Hepatocyte (in vitro differentiated cells): ENCODE measurements at regions not wholly inside any gene's neighbourhood (a gene's known extent, or its start where the extent isn't known, plus 50 kb on each side); places are given as distances from the start of the nearest gene placed in this dataset.
A peak's percentile ranks its signal among the peaks of the same experiment; 100 is the strongest.

Source experiments
- DNase-seq: peaks from one replicate; pipeline ENCODE4 v3.0.0-alpha.2; 2016; ENCODE audit warnings: low spot score
- H2AFZ ChIP-seq: fragments of 200-600 bp; sonication (generic); 2 replicates; pipeline ENCODE4 v1.6.0; 2016; ENCODE audit warnings: antibody characterized with exemption, mild to moderate bottlenecking
- H3K27ac ChIP-seq: fragments of 200-600 bp; sonication (generic); 2 replicates; pipeline ENCODE4 v1.5.1; 2016; ENCODE audit warnings: mild to moderate bottlenecking
- H3K27me3 ChIP-seq: fragments of 200-600 bp; sonication (generic); 2 replicates; pipeline ENCODE4 v1.6.1; 2016
- H3K36me3 ChIP-seq: fragments of 200-600 bp; sonication (generic); replicated peaks from 2 replicates; pipeline ENCODE4 v1.5.1; 2016; ENCODE audit warnings: low read depth; ENCODE audit not compliant: insufficient read depth
- H3K4me1 ChIP-seq: fragments of 200-600 bp; sonication (generic); 2 replicates; pipeline ENCODE4 v1.5.1; 2016; ENCODE audit warnings: mild to moderate bottlenecking, moderate library complexity; ENCODE audit not compliant: insufficient read depth
- H3K4me2 ChIP-seq: fragments of 200-600 bp; sonication (generic); 2 replicates; pipeline ENCODE4 v1.6.0; 2016
- H3K4me3 ChIP-seq: fragments of 200-600 bp; sonication (generic); 2 replicates; pipeline ENCODE4 v1.5.1; 2016; ENCODE audit warnings: mild to moderate bottlenecking
- H3K79me2 ChIP-seq: fragments of 200-600 bp; sonication (generic); 2 replicates; pipeline ENCODE4 v1.6.0; 2017; ENCODE audit warnings: mild to moderate bottlenecking
- H3K9me2 ChIP-seq: fragments of 200-600 bp; sonication (generic); replicated peaks from 2 replicates; pipeline ENCODE4 v1.6.0; 2017; ENCODE audit warnings: mild to moderate bottlenecking; ENCODE audit not compliant: insufficient read depth
- H3K9me3 ChIP-seq: fragments of 200-600 bp; sonication (generic); 2 replicates; pipeline ENCODE4 v1.5.1; 2016; ENCODE audit warnings: low read depth, mild to moderate bottlenecking
- H4K20me1 ChIP-seq: fragments of 200-600 bp; sonication (generic); 2 replicates; pipeline ENCODE4 v1.6.0; 2016; ENCODE audit warnings: mild to moderate bottlenecking; ENCODE audit not compliant: insufficient read depth, poor library complexity, severe bottlenecking
- EZH2 ChIP-seq: fragments of 200-600 bp; sonication (generic); IDR thresholded peaks from 2 replicates; pipeline ENCODE4 v1.6.1; 2016; ENCODE audit warnings: antibody characterized with exemption, mild to moderate bottlenecking, borderline replicate concordance
- EZH2phosphoT487 ChIP-seq: fragments of 200-600 bp; sonication (generic); IDR thresholded peaks from one replicate; pipeline ENCODE4 v1.6.1; 2018; ENCODE audit warnings: antibody characterized with exemption, mild to moderate bottlenecking, low read depth, moderate library complexity; ENCODE audit not compliant: unreplicated experiment, severe bottlenecking
- WGBS: methylation state at CpG from one replicate; pipeline ENCODE4 v1.1.6; 2016; ENCODE audit warnings: low lambda C conversion rate; ENCODE audit errors: missing lambda C conversion rate; 5-methylcytosine and 5-hydroxymethylcytosine counted together
- TF ChIP-seq, protein P1 (sequence below): fragments of 200-600 bp; sonication (generic); IDR thresholded peaks from 2 replicates; pipeline ENCODE4 v1.5.1; 2016; ENCODE audit warnings: antibody characterized with exemption, mild to moderate bottlenecking; ENCODE audit not compliant: poor library complexity

DNA sequence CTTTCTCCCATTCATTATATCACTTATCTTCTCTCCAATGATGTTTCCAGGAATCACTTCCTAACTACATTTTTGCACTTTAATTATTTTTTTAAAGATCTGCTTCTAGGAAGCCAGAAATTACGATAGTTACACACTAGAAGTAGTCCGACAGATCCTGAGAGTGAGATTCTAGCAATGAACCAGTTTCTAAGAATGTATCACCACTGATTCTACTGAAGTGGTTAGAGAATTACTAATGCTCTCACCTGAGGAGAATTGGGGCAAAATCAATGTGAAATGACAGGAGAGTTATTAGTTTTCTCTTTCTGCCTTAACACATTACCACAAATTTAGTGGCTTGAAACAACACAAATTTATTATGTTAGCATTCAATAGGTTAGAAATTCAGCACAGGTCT lies 241.2 kb downstream of the CASP12 start:
- Histone ChIP-seq H3K27me3 (no peaks in the 10 kb centered on the region), H3K4me3 (no peak overlapping the region), H3K79me2 (no peaks in the 10 kb centered on the region), H3K36me3 (no peaks in the 10 kb centered on the region), H4K20me1 (no peaks in the 10 kb centered on the region), H3K9me2 (no peaks in the 10 kb centered on the region), H2AFZ (no peak overlapping the region), H3K27ac (no peak overlapping the region), H3K9me3 (no peaks in the 10 kb centered on the region), H3K4me1 (no peaks in the 10 kb centered on the region), H3K4me2 (no peak overlapping the region)
- WGBS = 94% methylated on average over 2 of the region's 2 CpGs
- TF ChIP-seq, protein P1, sequence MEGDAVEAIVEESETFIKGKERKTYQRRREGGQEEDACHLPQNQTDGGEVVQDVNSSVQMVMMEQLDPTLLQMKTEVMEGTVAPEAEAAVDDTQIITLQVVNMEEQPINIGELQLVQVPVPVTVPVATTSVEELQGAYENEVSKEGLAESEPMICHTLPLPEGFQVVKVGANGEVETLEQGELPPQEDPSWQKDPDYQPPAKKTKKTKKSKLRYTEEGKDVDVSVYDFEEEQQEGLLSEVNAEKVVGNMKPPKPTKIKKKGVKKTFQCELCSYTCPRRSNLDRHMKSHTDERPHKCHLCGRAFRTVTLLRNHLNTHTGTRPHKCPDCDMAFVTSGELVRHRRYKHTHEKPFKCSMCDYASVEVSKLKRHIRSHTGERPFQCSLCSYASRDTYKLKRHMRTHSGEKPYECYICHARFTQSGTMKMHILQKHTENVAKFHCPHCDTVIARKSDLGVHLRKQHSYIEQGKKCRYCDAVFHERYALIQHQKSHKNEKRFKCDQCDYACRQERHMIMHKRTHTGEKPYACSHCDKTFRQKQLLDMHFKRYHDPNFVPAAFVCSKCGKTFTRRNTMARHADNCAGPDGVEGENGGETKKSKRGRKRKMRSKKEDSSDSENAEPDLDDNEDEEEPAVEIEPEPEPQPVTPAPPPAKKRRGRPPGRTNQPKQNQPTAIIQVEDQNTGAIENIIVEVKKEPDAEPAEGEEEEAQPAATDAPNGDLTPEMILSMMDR = no peak
- no peak for TF ChIP-seq EZH2phosphoT487
- TF ChIP-seq EZH2 = no peak
- DNase-seq = no peak

DNA sequence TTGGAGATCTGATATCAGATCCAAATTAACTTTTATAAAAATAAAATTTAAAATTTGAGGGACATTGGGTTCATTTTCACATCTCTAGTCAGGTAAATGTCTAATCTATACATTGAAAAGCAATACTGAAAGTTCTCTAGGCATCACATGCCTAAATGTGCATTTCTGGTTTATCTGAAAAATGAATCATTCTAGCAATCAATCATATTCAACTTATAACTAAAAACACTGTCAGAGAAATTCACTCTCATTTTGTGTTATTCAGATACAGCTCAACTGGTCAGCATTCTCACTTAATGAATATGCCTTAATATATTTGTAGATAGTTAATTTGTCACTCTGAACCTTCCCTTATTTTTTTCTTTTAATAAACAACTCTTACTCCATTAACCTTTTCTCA lies 243.2 kb downstream of the CASP12 start:
- Histone ChIP-seq H3K27me3 (no peaks in the 10 kb centered on the region), H2AFZ (no peak overlapping the region), H3K9me3 (no peaks in the 10 kb centered on the region), H3K79me2 (no peaks in the 10 kb centered on the region), H3K27ac (no peak overlapping the region), H3K4me1 (no peaks in the 10 kb centered on the region), H4K20me1 (no peaks in the 10 kb centered on the region), H3K4me3 (no peak overlapping the region), H3K36me3 (no peaks in the 10 kb centered on the region), H3K4me2 (no peak overlapping the region), H3K9me2 (no peaks in the 10 kb centered on the region)
- no peak for TF ChIP-seq EZH2phosphoT487
- no peak for TF ChIP-seq EZH2
- no peak for DNase-seq

DNA sequence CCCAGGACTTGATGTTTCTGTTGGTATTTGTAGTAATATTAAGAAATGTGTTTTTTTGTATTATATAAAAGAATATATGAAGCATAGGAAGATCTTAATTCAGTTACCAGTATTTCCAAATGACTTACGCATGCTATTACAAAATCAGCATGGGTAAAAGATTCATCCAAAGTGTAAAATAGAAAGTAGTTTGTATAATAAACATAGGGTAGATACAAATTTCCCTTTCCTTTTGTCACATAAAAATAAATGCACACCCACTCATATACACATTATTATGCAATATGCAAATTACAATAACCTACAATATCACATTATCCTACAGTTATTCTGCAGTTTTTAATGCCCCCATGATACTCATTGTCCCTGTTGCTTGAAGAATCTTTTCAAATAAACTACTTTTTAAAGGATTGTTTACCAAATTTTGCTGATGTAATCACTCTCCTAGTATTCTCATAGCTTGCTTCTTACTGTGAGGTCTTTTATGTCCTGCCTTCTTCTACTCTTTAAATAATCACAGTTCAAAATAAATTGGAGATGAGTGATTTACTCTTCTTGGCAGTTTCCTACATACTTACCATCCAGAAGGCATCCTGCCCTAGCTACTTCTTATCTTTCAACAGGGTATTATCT lies 244.0 kb downstream of the CASP12 start:
- Histone ChIP-seq H3K4me3 (no peak overlapping the region), H3K9me2 (no peaks in the 10 kb centered on the region), H2AFZ (no peak overlapping the region), H3K79me2 (no peaks in the 10 kb centered on the region), H3K9me3 (no peaks in the 10 kb centered on the region), H3K27me3 (no peaks in the 10 kb centered on the region), H3K36me3 (no peaks in the 10 kb centered on the region), H3K4me1 (no peaks in the 10 kb centered on the region), H3K27ac (no peak overlapping the region), H4K20me1 (no peaks in the 10 kb centered on the region), H3K4me2 (no peak overlapping the region)
- WGBS = 97% methylated on average over 1 of the region's 1 CpG
- no peak for DNase-seq
- TF ChIP-seq, protein P1 = no peak
- TF ChIP-seq EZH2 = no peak
- TF ChIP-seq EZH2phosphoT487 = no peak

DNA sequence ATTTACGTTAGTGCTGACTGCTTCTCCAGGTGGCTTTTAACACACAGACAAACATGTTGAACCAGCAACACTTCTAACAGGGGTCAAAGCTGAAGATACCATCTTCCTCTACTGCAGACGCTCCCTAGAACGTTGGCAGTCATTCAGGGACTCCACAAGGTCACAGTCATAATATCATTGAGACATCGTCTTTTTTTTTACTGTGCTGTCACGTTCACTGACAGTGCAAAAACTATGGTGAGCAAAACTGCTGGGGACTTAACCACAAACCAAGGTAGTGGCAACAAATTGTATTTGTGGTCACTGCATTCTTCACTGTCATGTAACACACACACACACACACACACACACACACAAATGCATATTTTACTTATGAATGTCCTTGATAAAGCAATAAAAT lies 244.9 kb downstream of the CASP12 start:
- no peaks in the 10 kb centered on the region for H3K79me2 ChIP-seq
- H3K4me2 ChIP-seq = peak overlapping the region; percentile 15
- H4K20me1 ChIP-seq = no peaks in the 10 kb centered on the region
- no peak overlapping the region for H2AFZ ChIP-seq
- no peaks in the 10 kb centered on the region for H3K9me2 ChIP-seq
- no peak for DNase-seq
- H3K27me3 ChIP-seq = no peaks in the 10 kb centered on the region
- H3K4me1 ChIP-seq = no peaks in the 10 kb centered on the region
- H3K4me3 ChIP-seq = no peak overlapping the region
- H3K27ac ChIP-seq = peak overlapping the region; percentile 4
- TF ChIP-seq EZH2phosphoT487 = no peak
- TF ChIP-seq EZH2 = no peak
- TF ChIP-seq, protein P1 = no peak
- no peaks in the 10 kb centered on the region for H3K9me3 ChIP-seq
- 49% methylated on average over 5 of the region's 5 CpGs for WGBS
- no peaks in the 10 kb centered on the region for H3K36me3 ChIP-seq
